ENCODE measurements at regions not wholly inside any gene's neighbourhood (a gene's known extent, or its start where the extent isn't known, plus 50 kb on each side); places are given as distances from the start of the nearest gene placed in this dataset.

DNA sequence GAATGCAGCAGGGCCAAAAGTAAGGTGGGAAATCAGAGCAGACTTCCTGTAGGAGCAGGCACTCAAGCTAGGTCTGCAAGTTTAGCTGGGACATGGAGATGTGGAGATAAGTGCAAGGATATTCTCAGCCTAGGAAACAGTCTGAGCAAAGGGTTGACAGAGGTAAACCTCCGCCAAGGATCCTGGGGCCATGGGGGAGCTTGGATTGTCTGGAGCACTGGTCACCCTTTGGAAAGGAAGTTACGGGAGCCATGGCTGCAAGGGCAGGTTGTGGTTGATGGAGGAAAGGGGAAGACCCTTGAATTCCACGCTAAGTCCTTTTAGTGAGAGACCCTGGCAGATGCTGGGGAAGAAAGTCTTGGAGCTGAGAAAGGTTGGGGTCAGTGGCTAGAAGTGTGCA lies 150.9 kb downstream of the PTPRU start:
- TF ChIP-seq, protein P1, sequence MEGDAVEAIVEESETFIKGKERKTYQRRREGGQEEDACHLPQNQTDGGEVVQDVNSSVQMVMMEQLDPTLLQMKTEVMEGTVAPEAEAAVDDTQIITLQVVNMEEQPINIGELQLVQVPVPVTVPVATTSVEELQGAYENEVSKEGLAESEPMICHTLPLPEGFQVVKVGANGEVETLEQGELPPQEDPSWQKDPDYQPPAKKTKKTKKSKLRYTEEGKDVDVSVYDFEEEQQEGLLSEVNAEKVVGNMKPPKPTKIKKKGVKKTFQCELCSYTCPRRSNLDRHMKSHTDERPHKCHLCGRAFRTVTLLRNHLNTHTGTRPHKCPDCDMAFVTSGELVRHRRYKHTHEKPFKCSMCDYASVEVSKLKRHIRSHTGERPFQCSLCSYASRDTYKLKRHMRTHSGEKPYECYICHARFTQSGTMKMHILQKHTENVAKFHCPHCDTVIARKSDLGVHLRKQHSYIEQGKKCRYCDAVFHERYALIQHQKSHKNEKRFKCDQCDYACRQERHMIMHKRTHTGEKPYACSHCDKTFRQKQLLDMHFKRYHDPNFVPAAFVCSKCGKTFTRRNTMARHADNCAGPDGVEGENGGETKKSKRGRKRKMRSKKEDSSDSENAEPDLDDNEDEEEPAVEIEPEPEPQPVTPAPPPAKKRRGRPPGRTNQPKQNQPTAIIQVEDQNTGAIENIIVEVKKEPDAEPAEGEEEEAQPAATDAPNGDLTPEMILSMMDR (IDR thresholded peaks at IDR 0.05), result no peak
- TF ChIP-seq POLR2A (IDR thresholded peaks at IDR 0.05) (no peak), EP300 (IDR thresholded peaks at IDR 0.05) (no peak)

Measured in ovary (tissue), 3 donors.